OCI-LY3 (cell line): ENCODE measurements at regions not wholly inside any gene's neighbourhood (a gene's known extent, or its start where the extent isn't known, plus 50 kb on each side); places are given as distances from the start of the nearest gene placed in this dataset.

Source experiments
- H2AFZ ChIP-seq: fragments of 200-600, 300-600 bp; shearing (Covaris generic); 2 replicates; pipeline ENCODE4 v1.6.0; 2014; ENCODE audit warnings: antibody characterized with exemption, low read depth, low read length
- H3K27ac ChIP-seq: fragments of 200-600, 300-600 bp; sonication (generic); 2 replicates; pipeline ENCODE4 v1.5.1; 2014; ENCODE audit warnings: mild to moderate bottlenecking, low read length, moderate library complexity, mixed read lengths
- H3K27me3 ChIP-seq: fragments of 200-600, 300-600 bp; sonication (generic); 2 replicates; pipeline ENCODE4 v1.6.1; 2014; ENCODE audit warnings: low read depth, low read length, mixed read lengths
- H3K36me3 ChIP-seq: fragments of 200-600, 300-600 bp; sonication (generic); replicated peaks from 2 replicates; pipeline ENCODE3; 2014; ENCODE audit warnings: low read depth, low read length, mixed read lengths
- H3K4me1 ChIP-seq: fragments of 300-600, 200-600 bp; sonication (generic); 2 replicates; pipeline ENCODE4 v1.6.1; 2014; ENCODE audit warnings: low read length, mixed read lengths
- H3K4me2 ChIP-seq: fragments of 200-600, 300-600 bp; sonication (generic); 2 replicates; pipeline ENCODE4 v1.6.1; 2014; ENCODE audit warnings: low read length, mixed read lengths
- H3K4me3 ChIP-seq: fragments of 300-600, 200-600 bp; sonication (generic); 2 replicates; pipeline ENCODE4 v1.5.1; 2014; ENCODE audit warnings: antibody characterized with exemption, mild to moderate bottlenecking, low read length, moderate library complexity
- H3K79me2 ChIP-seq: fragments of 300-600, 200-600 bp; shearing (Covaris generic); 2 replicates; pipeline ENCODE4 v1.6.1; 2014; ENCODE audit warnings: mild to moderate bottlenecking, low read length, mixed read lengths
- H3K9ac ChIP-seq: fragments of 300-600, 200-600 bp; shearing (Covaris generic); 2 replicates; pipeline ENCODE4 v1.6.0; 2014; ENCODE audit warnings: mild to moderate bottlenecking, low read length, moderate library complexity
- H3K9me3 ChIP-seq: fragments of 200-600, 300-600 bp; shearing (Covaris generic); 2 replicates; pipeline ENCODE4 v1.6.1; 2014; ENCODE audit warnings: low read length, mixed read lengths; ENCODE audit not compliant: insufficient read depth
- H4K20me1 ChIP-seq: fragments of 200-600, 300-600 bp; sonication (generic); 2 replicates; pipeline ENCODE4 v1.6.1; 2016; ENCODE audit warnings: low read length, mixed read lengths; ENCODE audit not compliant: insufficient read depth
- CTCF ChIP-seq: fragments of 200-600, 300-600 bp; sonication (generic); IDR thresholded peaks from 2 replicates; pipeline ENCODE4 v1.5.1; 2014; ENCODE audit warnings: antibody characterized with exemption, low read length, low read depth
- EZH2phosphoT487 ChIP-seq: fragments of 200-600 bp; shearing (Covaris generic); IDR thresholded peaks from 2 replicates; pipeline ENCODE4 v1.6.1; 2018; ENCODE audit warnings: antibody characterized with exemption, mixed run types, low read depth

GRCh38 chr6:169958510-169958909, 207.1 kb downstream of the ERMARD start:
- H3K27me3 ChIP-seq = no peaks in the 10 kb centered on the region
- no peak for TF ChIP-seq EZH2phosphoT487
- no peak for TF ChIP-seq CTCF
- H3K27ac ChIP-seq = no peak overlapping the region
- H3K36me3 ChIP-seq = no peaks in the 10 kb centered on the region
- H3K4me1 ChIP-seq = no peaks in the 10 kb centered on the region
- H4K20me1 ChIP-seq = no peaks in the 10 kb centered on the region
- no peak overlapping the region for H3K9ac ChIP-seq
- no peak overlapping the region for H3K4me2 ChIP-seq
- H3K4me3 ChIP-seq = no peak overlapping the region
- no peaks in the 10 kb centered on the region for H3K9me3 ChIP-seq
- H2AFZ ChIP-seq = no peak overlapping the region
- no peaks in the 10 kb centered on the region for H3K79me2 ChIP-seq

- TF ChIP-seq CTCF = no peak
- no peak for TF ChIP-seq EZH2phosphoT487
- H2AFZ ChIP-seq = no peak overlapping the region
- no peak overlapping the region for H3K4me2 ChIP-seq
- H3K27me3 ChIP-seq = no peaks in the 10 kb centered on the region
- H4K20me1 ChIP-seq = no peaks in the 10 kb centered on the region
- H3K79me2 ChIP-seq = no peaks in the 10 kb centered on the region
- H3K9ac ChIP-seq = no peak overlapping the region
- H3K9me3 ChIP-seq = no peaks in the 10 kb centered on the region
- H3K27ac ChIP-seq = no peak overlapping the region
- no peaks in the 10 kb centered on the region for H3K4me1 ChIP-seq
- H3K4me3 ChIP-seq = no peak overlapping the region
- no peaks in the 10 kb centered on the region for H3K36me3 ChIP-seq
These were observed 206.0 kb downstream of the ERMARD start for GRCh38 chr6:169957351-169957963.

- Histone ChIP-seq H3K4me3 (no peak overlapping the region), H4K20me1 (no peaks in the 10 kb centered on the region), H3K27me3 (no peaks in the 10 kb centered on the region), H3K36me3 (no peaks in the 10 kb centered on the region), H3K4me1 (no peaks in the 10 kb centered on the region), H3K27ac (no peak overlapping the region), H3K79me2 (no peaks in the 10 kb centered on the region), H3K9me3 (no peaks in the 10 kb centered on the region), H3K9ac (no peak overlapping the region), H3K4me2 (no peak overlapping the region), H2AFZ (no peak overlapping the region)
- TF ChIP-seq EZH2phosphoT487 (no peak), CTCF (no peak)
These were observed 205.2 kb downstream of the ERMARD start for GRCh38 chr6:169956580-169956979.

- no peaks in the 10 kb centered on the region for H3K27me3 ChIP-seq
- no peak overlapping the region for H3K4me3 ChIP-seq
- H2AFZ ChIP-seq = no peak overlapping the region
- no peak overlapping the region for H3K4me2 ChIP-seq
- H3K9me3 ChIP-seq = no peaks in the 10 kb centered on the region
- H3K27ac ChIP-seq = no peak overlapping the region
- no peak for TF ChIP-seq CTCF
- TF ChIP-seq EZH2phosphoT487 = no peak
- H3K36me3 ChIP-seq = no peaks in the 10 kb centered on the region
- H3K9ac ChIP-seq = no peak overlapping the region
- no peaks in the 10 kb centered on the region for H3K4me1 ChIP-seq
- no peaks in the 10 kb centered on the region for H3K79me2 ChIP-seq
- no peaks in the 10 kb centered on the region for H4K20me1 ChIP-seq
These were observed 204.5 kb downstream of the ERMARD start for GRCh38 chr6:169955731-169956437.
